ENCODE measurements at regions not wholly inside any gene's neighbourhood (a gene's known extent, or its start where the extent isn't known, plus 50 kb on each side); places are given as distances from the start of the nearest gene placed in this dataset.

DNA sequence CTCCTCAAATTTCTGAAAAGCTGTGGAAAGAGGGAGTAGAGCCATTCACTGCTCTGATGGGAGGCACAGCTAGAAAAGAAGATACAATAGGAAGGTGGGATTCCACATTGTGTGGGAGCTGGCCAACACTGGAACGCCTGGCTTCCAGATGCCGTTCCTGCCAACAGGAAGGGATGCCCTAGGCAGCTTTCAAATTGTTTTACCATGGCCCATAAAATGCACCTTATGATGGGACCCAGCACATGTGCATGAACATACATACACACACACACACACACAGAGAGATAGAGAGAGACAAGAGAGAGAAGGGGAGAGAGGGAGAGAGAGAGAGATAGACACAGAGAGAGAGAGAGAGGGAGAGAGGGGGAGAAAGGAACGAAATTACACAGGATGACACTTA is 86.1 kb upstream of the BZW1 start:
- TF ChIP-seq TCF12 (IDR thresholded peaks at IDR 0.05; ENCODE audit: low read depth) = no peak
- no peak for TF ChIP-seq EP300 (IDR thresholded peaks at IDR 0.05; ENCODE audit: borderline replicate concordance)
- TF ChIP-seq, protein P1, sequence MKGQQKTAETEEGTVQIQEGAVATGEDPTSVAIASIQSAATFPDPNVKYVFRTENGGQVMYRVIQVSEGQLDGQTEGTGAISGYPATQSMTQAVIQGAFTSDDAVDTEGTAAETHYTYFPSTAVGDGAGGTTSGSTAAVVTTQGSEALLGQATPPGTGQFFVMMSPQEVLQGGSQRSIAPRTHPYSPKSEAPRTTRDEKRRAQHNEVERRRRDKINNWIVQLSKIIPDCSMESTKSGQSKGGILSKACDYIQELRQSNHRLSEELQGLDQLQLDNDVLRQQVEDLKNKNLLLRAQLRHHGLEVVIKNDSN (IDR thresholded peaks at IDR 0.05) = no peak
- no peak for TF ChIP-seq CEBPB (IDR thresholded peaks at IDR 0.05)
